A549 (cell line): ENCODE measurements at regions not wholly inside any gene's neighbourhood (a gene's known extent, or its start where the extent isn't known, plus 50 kb on each side); places are given as distances from the start of the nearest gene placed in this dataset.

Source experiments
- CBX2 ChIP-seq: fragments of 200-600 bp; sonication (generic); IDR thresholded peaks from 2 replicates; pipeline ENCODE4 v1.6.1; 2016; ENCODE audit warnings: low read depth, mild to moderate bottlenecking, borderline replicate concordance
- CHD2 ChIP-seq: fragments of 150-350 bp; IDR thresholded peaks from 2 replicates; pipeline ENCODE4 v1.6.1; 2014; ENCODE audit warnings: low read length; ENCODE audit not compliant: partially characterized antibody
- CTCF ChIP-seq: fragments of >200 bp; sonication (Bioruptor Twin); formaldehyde crosslinking; IDR thresholded peaks from 3 replicates; pipeline ENCODE4 v1.5.1; 2016
- E2F6 ChIP-seq: IDR thresholded peaks from 2 replicates; pipeline ENCODE4 v1.6.1; 2012; ENCODE audit warnings: low read depth, borderline replicate concordance
- ESRRA ChIP-seq: fragments of 150-350 bp; IDR thresholded peaks from 2 replicates; pipeline ENCODE4 v1.6.1; 2014; ENCODE audit warnings: mild to moderate bottlenecking, low read length, borderline replicate concordance
- HOXA7 ChIP-seq: fragments of 250-450 bp; sonication (Bioruptor Pico); IDR thresholded peaks from 2 replicates; pipeline ENCODE4 v1.5.0; 2020; ENCODE audit warnings: mild to moderate bottlenecking, moderate library complexity
- JUN ChIP-seq, 2 experiments: fragments of >200 bp; sonication (Bioruptor Twin); formaldehyde crosslinking; IDR thresholded peaks; 2 replicates in 1 of 2; 3 replicates in 1 of 2; pipeline ENCODE4 v1.6.1; 2016 to 2017
- MAFK ChIP-seq: fragments of 450-650 bp; IDR thresholded peaks from 2 replicates; pipeline ENCODE4 v1.6.1; 2014; ENCODE audit not compliant: partially characterized antibody
- MAX ChIP-seq: IDR thresholded peaks from 2 replicates; pipeline ENCODE4 v1.6.1; 2012
- POLR2A ChIP-seq: IDR thresholded peaks from 2 replicates; pipeline ENCODE4 v1.6.1; 2012; ENCODE audit warnings: mild to moderate bottlenecking, low read length
- POLR2AphosphoS2 ChIP-seq: conservative IDR thresholded peaks from 2 replicates; pipeline ENCODE4 v1.6.1; 2012; ENCODE audit warnings: low read length, improper control_type of control experiment, inconsistent platforms
- RARB ChIP-seq: fragments of 250-450 bp; sonication (Bioruptor Pico); IDR thresholded peaks from 2 replicates; pipeline ENCODE4 v1.8.0; 2021; ENCODE audit warnings: mild to moderate bottlenecking, moderate library complexity
- TP53 ChIP-seq: fragments of 250-450 bp; sonication (Bioruptor Pico); IDR thresholded peaks from 2 replicates; pipeline ENCODE4 v1.5.0; 2021; ENCODE audit warnings: mild to moderate bottlenecking, moderate library complexity
- USF2 ChIP-seq: fragments of 450-650 bp; IDR thresholded peaks from 2 replicates; pipeline ENCODE4 v1.6.1; 2014; ENCODE audit warnings: antibody characterized with exemption

- TF ChIP-seq CTCF (no peak), TP53 (CRISPR knock-in tag) (no peak), POLR2A (no peak), HOXA7 (CRISPR knock-in tag) (no peak), ESRRA (no peak), MAFK (no peak), E2F6 (no peak), USF2 (no peak), JUN (IDR thresholded peaks at IDR 0.05) (no peak), POLR2AphosphoS2 (no peak), CHD2 (no peak), RARB (CRISPR knock-in tag) (no peak), MAX (no peak), CBX2 (no peak)
Measured at GRCh38 chr4:138409670-138410069, 167.5 kb upstream of the SLC7A11 start.
